ENCODE measurements at regions not wholly inside any gene's neighbourhood (a gene's known extent, or its start where the extent isn't known, plus 50 kb on each side); places are given as distances from the start of the nearest gene placed in this dataset.
A peak's percentile ranks its signal among the peaks of the same experiment; 100 is the strongest.

GRCh38 chr2:174682578-174683391 is 81.5 kb downstream of the CHRNA1 start:
- ATAC-seq (peak; percentile 79), DNase-seq (peak; percentile 54 to 76 (median 73))
- intact Hi-C loops (cut with DNase I, micrococcal nuclease) = no loop called here
- Histone ChIP-seq H3K36me3 (ENCODE audit: low read depth) (no peaks in the 10 kb centered on the region), H3K9me3 (no peaks in the 10 kb centered on the region), H3K4me3 (peak overlapping the region; percentile 63), H3K4me1 (ENCODE audit: low read depth) (peaks cover 16% of the 10 kb centered on the region)
- no peak for TF ChIP-seq CTCF (IDR thresholded peaks at IDR 0.05)

- Histone ChIP-seq H3K4me1 (ENCODE audit: low read depth) (peaks cover 16% of the 10 kb centered on the region), H3K9me3 (no peaks in the 10 kb centered on the region), H3K4me3 (peak overlapping the region; percentile 63), H3K36me3 (ENCODE audit: low read depth) (no peaks in the 10 kb centered on the region)
- ATAC-seq (peak; percentile 70), DNase-seq (peak; percentile 31 to 70 (median 61))
- intact Hi-C loops (cut with DNase I, micrococcal nuclease) = no loop called here
- no peak for TF ChIP-seq CTCF (IDR thresholded peaks at IDR 0.05)
Measured at GRCh38 chr2:174682007-174682577, 82.2 kb downstream of the CHRNA1 start.

GRCh38 chr2:174681099-174682006 is 82.9 kb downstream of the CHRNA1 start:
- TF ChIP-seq CTCF (IDR thresholded peaks at IDR 0.05) = no peak
- Histone ChIP-seq H3K4me3 (peak overlapping the region; percentile 63), H3K9me3 (no peaks in the 10 kb centered on the region), H3K36me3 (ENCODE audit: low read depth) (no peaks in the 10 kb centered on the region), H3K4me1 (ENCODE audit: low read depth) (peaks cover 16% of the 10 kb centered on the region)
- peak in 1 of 3 donors; percentile 29 for DNase-seq
- peak; percentile 62 for ATAC-seq
- intact Hi-C loops (cut with DNase I, micrococcal nuclease) = no loop called here

GRCh38 chr2:174680221-174680620 is 82.6 kb upstream of the WIPF1 start:
- intact Hi-C loops (cut with DNase I, micrococcal nuclease) = no loop called here
- no peak for DNase-seq

More at GRCh38 chr2:174680221-174680620, 82.6 kb upstream of the WIPF1 start:
- H3K4me3 ChIP-seq = no peak overlapping the region
- H3K36me3 ChIP-seq (ENCODE audit: low read depth) = no peaks in the 10 kb centered on the region
- H3K9me3 ChIP-seq = no peaks in the 10 kb centered on the region
- ATAC-seq = no peak
- H3K4me1 ChIP-seq (ENCODE audit: low read depth) = peaks cover 16% of the 10 kb centered on the region
- TF ChIP-seq CTCF (IDR thresholded peaks at IDR 0.05) = no peak

Data from mucosa of descending colon (tissue), 3 donors.